H9 (cell line): ENCODE measurements at regions not wholly inside any gene's neighbourhood (a gene's known extent, or its start where the extent isn't known, plus 50 kb on each side); places are given as distances from the start of the nearest gene placed in this dataset.

Source experiments
- DNase-seq: peaks from one replicate; pipeline ENCODE4 v3.0.0-alpha.2; 2017
- H2AFZ ChIP-seq: one replicate; pipeline ENCODE4 v1.6.1; 2013; ENCODE audit warnings: mild to moderate bottlenecking, low read length, control low read depth, moderate library complexity
- H2AK5ac ChIP-seq: 2 replicates; pipeline ENCODE4 v1.6.1; 2013; ENCODE audit warnings: low read length, control low read depth, mixed read lengths; ENCODE audit not compliant: insufficient read length
- H2BK120ac ChIP-seq: one replicate; pipeline ENCODE4 v1.6.1; 2013; ENCODE audit warnings: low read depth, mild to moderate bottlenecking, low read length, control low read depth, inconsistent platforms; ENCODE audit not compliant: poor library complexity, severe bottlenecking
- H2BK12ac ChIP-seq: 2 replicates; pipeline ENCODE4 v1.6.1; 2013; ENCODE audit warnings: low read length, control low read depth, mixed read lengths, low read depth; ENCODE audit not compliant: insufficient read length
- H2BK15ac ChIP-seq: 2 replicates; pipeline ENCODE4 v1.6.1; 2013; ENCODE audit warnings: low read depth, low read length, control low read depth
- H2BK20ac ChIP-seq: one replicate; pipeline ENCODE4 v1.6.1; 2013; ENCODE audit warnings: low read depth, mild to moderate bottlenecking, low read length, control low read depth, inconsistent platforms; ENCODE audit not compliant: poor library complexity, severe bottlenecking
- H2BK5ac ChIP-seq: 2 replicates; pipeline ENCODE4 v1.6.1; 2013; ENCODE audit warnings: low read length, control low read depth, mixed read lengths; ENCODE audit not compliant: insufficient read length
- H3K14ac ChIP-seq: 2 replicates; pipeline ENCODE4 v1.6.1; 2013; ENCODE audit warnings: low read length, control low read depth; ENCODE audit not compliant: insufficient read depth
- H3K18ac ChIP-seq: 2 replicates; pipeline ENCODE4 v1.6.1; 2013; ENCODE audit warnings: low read depth, mild to moderate bottlenecking, mixed read lengths, low read length, control low read depth; ENCODE audit not compliant: insufficient read length
- H3K23ac ChIP-seq: 2 replicates; pipeline ENCODE4 v1.6.1; 2013; ENCODE audit warnings: low read length, control low read depth, mixed read lengths, low read depth; ENCODE audit not compliant: insufficient read length
- H3K23me2 ChIP-seq: 2 replicates; pipeline ENCODE4 v1.6.1; 2013; ENCODE audit warnings: low read depth, mild to moderate bottlenecking, mixed read lengths, low read length, control low read depth; ENCODE audit not compliant: insufficient read length, poor library complexity, severe bottlenecking
- H3K27ac ChIP-seq: 2 replicates; pipeline ENCODE4 v1.5.1; 2013; ENCODE audit warnings: low read length, control low read depth, mixed read lengths, low read depth; ENCODE audit not compliant: insufficient read length
- H3K27me3 ChIP-seq: 2 replicates; pipeline ENCODE4 v1.6.1; 2013; ENCODE audit warnings: low read length, control low read depth, inconsistent platforms; ENCODE audit not compliant: insufficient read depth
- H3K4ac ChIP-seq: 2 replicates; pipeline ENCODE4 v1.6.1; 2013; ENCODE audit warnings: low read depth, mild to moderate bottlenecking, control low read depth, inconsistent platforms, low read length, moderate library complexity
- H3K4me1 ChIP-seq: 2 replicates; pipeline ENCODE4 v1.6.1; 2013; ENCODE audit warnings: low read length, control low read depth, inconsistent platforms; ENCODE audit not compliant: insufficient read depth
- H3K4me2 ChIP-seq: 2 replicates; pipeline ENCODE4 v1.6.1; 2013; ENCODE audit warnings: low read length, control low read depth, mixed read lengths; ENCODE audit not compliant: insufficient read length, insufficient read depth
- H3K56ac ChIP-seq: 2 replicates; pipeline ENCODE4 v1.6.1; 2013; ENCODE audit warnings: low read depth, mild to moderate bottlenecking, mixed read lengths, low read length, control low read depth; ENCODE audit not compliant: insufficient read length
- H3K79me1 ChIP-seq: 2 replicates; pipeline ENCODE4 v1.6.1; 2013; ENCODE audit warnings: low read depth, mild to moderate bottlenecking, moderate library complexity, low read length, control low read depth, inconsistent platforms; ENCODE audit not compliant: insufficient read depth, poor library complexity, severe bottlenecking
- H3K79me2 ChIP-seq: 2 replicates; pipeline ENCODE4 v1.6.1; 2013; ENCODE audit warnings: low read length, control low read depth, inconsistent platforms; ENCODE audit not compliant: insufficient read depth
- H3K9ac ChIP-seq: 2 replicates; pipeline ENCODE4 v1.6.1; 2013; ENCODE audit warnings: low read length, control low read depth, mixed read lengths; ENCODE audit not compliant: insufficient read length; ENCODE audit errors: extremely low read depth
- H3K9me3 ChIP-seq: one replicate; pipeline ENCODE4 v1.6.1; 2013; ENCODE audit warnings: low read depth, low read length, inconsistent platforms; ENCODE audit not compliant: control insufficient read depth
- H3T11ph ChIP-seq: one replicate; pipeline ENCODE4 v1.6.1; 2013; ENCODE audit warnings: mild to moderate bottlenecking, low read length, control low read depth, inconsistent platforms
- H4K20me1 ChIP-seq: one replicate; pipeline ENCODE4 v1.6.1; 2013; ENCODE audit not compliant: control insufficient read depth, insufficient read length, insufficient read depth
- H4K5ac ChIP-seq: 2 replicates; pipeline ENCODE4 v1.6.1; 2013; ENCODE audit warnings: low read depth, mild to moderate bottlenecking, mixed read lengths, low read length, control low read depth; ENCODE audit not compliant: insufficient read length
- H4K8ac ChIP-seq: replicated peaks from 2 replicates; pipeline ENCODE4 v1.6.1; 2013; ENCODE audit warnings: low read length, control low read depth, mixed read lengths, low read depth; ENCODE audit not compliant: insufficient read length
- H4K91ac ChIP-seq: 2 replicates; pipeline ENCODE4 v1.6.1; 2013; ENCODE audit warnings: low read depth, mild to moderate bottlenecking, moderate library complexity, mixed read lengths, low read length, control low read depth; ENCODE audit not compliant: insufficient read length
- H3K27ac Mint-ChIP-seq, 3 experiments: 2 replicates in 2 of 3; 3 replicates in 1 of 3; pipeline ENCODE4 v1.8.0; 2020 to 2021; ENCODE audit warnings: mixed read lengths in 3 of 3, mild to moderate bottlenecking in 1 of 3, moderate library complexity in 1 of 3
- H3K27me3 Mint-ChIP-seq: 2 replicates; pipeline ENCODE4 v1.8.0; 2021; ENCODE audit warnings: low read depth, mild to moderate bottlenecking, moderate library complexity, mixed read lengths
- H3K36me3 Mint-ChIP-seq, 3 experiments: 2 replicates in 2 of 3; 3 replicates in 1 of 3; pipeline ENCODE4 v1.8.0; 2020 to 2021; ENCODE audit warnings: low read depth in 3 of 3, mixed read lengths in 3 of 3; ENCODE audit not compliant: insufficient read depth in 1 of 3
- H3K4me1 Mint-ChIP-seq, 2 experiments: 2 replicates each; pipeline ENCODE4 v1.8.0; 2020; ENCODE audit warnings: mixed read lengths in 2 of 2
- H3K4me3 Mint-ChIP-seq, 2 experiments: 2 replicates in 1 of 2; 3 replicates in 1 of 2; pipeline ENCODE4 v1.8.0; 2020 to 2021; ENCODE audit warnings: mild to moderate bottlenecking in 2 of 2, mixed read lengths in 2 of 2, moderate library complexity in 1 of 2
- H3K9me3 Mint-ChIP-seq, 2 experiments: 2 replicates in 1 of 2; 3 replicates in 1 of 2; pipeline ENCODE4 v1.8.0; 2020; ENCODE audit warnings: mild to moderate bottlenecking in 2 of 2, mixed read lengths in 2 of 2, moderate library complexity in 1 of 2
- CTCF ChIP-seq: fragments of 200-600 bp; sonication (generic); conservative IDR thresholded peaks from 3 replicates; pipeline ENCODE4 v1.8.0; 2021; ENCODE audit warnings: antibody characterized with exemption, mild to moderate bottlenecking
- WGBS: extraction: QIAGEN DNeasy Blood & Tissue Kit; methylation state at CpG from one replicate; pipeline ENCODE4 v1.1.7; 2013; ENCODE audit warnings: missing lambda C conversion rate, low lambda C conversion rate, mixed read lengths; ENCODE audit not compliant: insufficient read length; ENCODE audit errors: extremely low coverage; 5-methylcytosine and 5-hydroxymethylcytosine counted together

- H3K27me3 Mint-ChIP-seq, result no peaks in the 10 kb centered on the region; the same call in 1 of the 2 replicates
- Histone ChIP-seq H2AK5ac (no peak overlapping the region), H3K79me2 (no peaks in the 10 kb centered on the region), H3K9me3 (no peaks in the 10 kb centered on the region), H4K5ac (no peak overlapping the region), H3K4ac (no peak overlapping the region), H2BK5ac (no peak overlapping the region), H3K23ac (no peak overlapping the region), H3K4me2 (no peak overlapping the region), H3K9ac (no peak overlapping the region), H3T11ph (no peak overlapping the region), H2BK120ac (no peak overlapping the region), H3K56ac (no peak overlapping the region), H3K27me3 (no peaks in the 10 kb centered on the region), H2BK20ac (no peak overlapping the region), H2BK15ac (no peak overlapping the region), H3K14ac (no peak overlapping the region), H3K4me1 (peaks cover 2% of the 10 kb centered on the region; the same call in 1 of the 2 replicates), H4K91ac (no peak overlapping the region), H3K23me2 (no peaks in the 10 kb centered on the region), H3K18ac (no peak overlapping the region), H3K79me1 (no peaks in the 10 kb centered on the region), H2AFZ (no peak overlapping the region), H4K8ac (no peak overlapping the region), H2BK12ac (no peak overlapping the region), H3K27ac (no peak overlapping the region), H4K20me1 (no peaks in the 10 kb centered on the region)
- H3K4me3 Mint-ChIP-seq, result no peak overlapping the region
- DNase-seq, result no peak
- no CpG with 5 or more reads among the region's 6 CpGs for WGBS
- TF ChIP-seq CTCF, result no peak
- no peaks in the 10 kb centered on the region; a peak in 1 of 5 replicates for H3K9me3 Mint-ChIP-seq
- H3K36me3 Mint-ChIP-seq, result no peaks in the 10 kb centered on the region
- no peak overlapping the region for H3K27ac Mint-ChIP-seq
- peaks cover 32 to 35% of the 10 kb centered on the region in 2 experiments for H3K4me1 Mint-ChIP-seq
Measured at GRCh38 chr7:148474481-148475025, 116.0 kb upstream of the C7orf33 start.
